ENCODE measurements at regions not wholly inside any gene's neighbourhood (a gene's known extent, or its start where the extent isn't known, plus 50 kb on each side); places are given as distances from the start of the nearest gene placed in this dataset.

GRCh38 chr10:8180360-8181109 lies 126.0 kb downstream of the GATA3 start:
- H3K27me3 ChIP-seq = no peaks in the 10 kb centered on the region
- H3K4me1 ChIP-seq = peaks cover 26% of the 10 kb centered on the region
- TF ChIP-seq CTCF (IDR thresholded peaks at IDR 0.05; ENCODE audit: low read depth, low read length) = no peak
- no peaks in the 10 kb centered on the region for H3K9me3 ChIP-seq
- H3K4me3 ChIP-seq (ENCODE audit: low read depth, low read length) = no peak overlapping the region
- no peaks in the 10 kb centered on the region for H3K36me3 ChIP-seq
- no peak for DNase-seq

- DNase-seq = no peak
- no peak for TF ChIP-seq CTCF (IDR thresholded peaks at IDR 0.05; ENCODE audit: low read depth, low read length)
- H3K4me3 ChIP-seq (ENCODE audit: low read depth, low read length) = no peak overlapping the region
- no peaks in the 10 kb centered on the region for H3K27me3 ChIP-seq
- no peaks in the 10 kb centered on the region for H3K36me3 ChIP-seq
- H3K9me3 ChIP-seq = no peaks in the 10 kb centered on the region
- peaks cover 32% of the 10 kb centered on the region for H3K4me1 ChIP-seq
Measured at GRCh38 chr10:8181496-8182157, 127.1 kb downstream of the GATA3 start.

- Histone ChIP-seq H3K4me1 (peaks cover 40% of the 10 kb centered on the region), H3K27me3 (no peaks in the 10 kb centered on the region), H3K4me3 (ENCODE audit: low read depth, low read length) (no peak overlapping the region), H3K36me3 (no peaks in the 10 kb centered on the region), H3K9me3 (no peaks in the 10 kb centered on the region)
- TF ChIP-seq CTCF (IDR thresholded peaks at IDR 0.05; ENCODE audit: low read depth, low read length) = no peak
- DNase-seq = no peak
Measured at GRCh38 chr10:8182806-8183205, 128.3 kb downstream of the GATA3 start.

- Histone ChIP-seq H3K4me3 (ENCODE audit: low read depth, low read length) (no peak overlapping the region), H3K9me3 (no peaks in the 10 kb centered on the region), H3K27me3 (no peaks in the 10 kb centered on the region), H3K36me3 (no peaks in the 10 kb centered on the region), H3K4me1 (peaks cover 40% of the 10 kb centered on the region)
- no peak for DNase-seq
- TF ChIP-seq CTCF (IDR thresholded peaks at IDR 0.05; ENCODE audit: low read depth, low read length) = no peak
Measured at GRCh38 chr10:8183241-8183704, 128.8 kb downstream of the GATA3 start.

- TF ChIP-seq CTCF (IDR thresholded peaks at IDR 0.05; ENCODE audit: low read depth, low read length) = no peak
- no peaks in the 10 kb centered on the region for H3K27me3 ChIP-seq
- no peaks in the 10 kb centered on the region for H3K9me3 ChIP-seq
- H3K4me3 ChIP-seq (ENCODE audit: low read depth, low read length) = no peak overlapping the region
- H3K36me3 ChIP-seq = no peaks in the 10 kb centered on the region
- H3K4me1 ChIP-seq = peaks cover 30% of the 10 kb centered on the region
- DNase-seq = no peak
Measured at GRCh38 chr10:8187171-8187666, 132.7 kb downstream of the GATA3 start.

- no peak for DNase-seq
- no peaks in the 10 kb centered on the region for H3K27me3 ChIP-seq
- TF ChIP-seq CTCF (IDR thresholded peaks at IDR 0.05; ENCODE audit: low read depth, low read length) = no peak
- no peak overlapping the region for H3K4me3 ChIP-seq (ENCODE audit: low read depth, low read length)
- H3K9me3 ChIP-seq = no peaks in the 10 kb centered on the region
- peaks cover 19% of the 10 kb centered on the region for H3K4me1 ChIP-seq
- H3K36me3 ChIP-seq = no peaks in the 10 kb centered on the region
Measured at GRCh38 chr10:8189458-8189857, 135.0 kb downstream of the GATA3 start.
